HFFc6 (cell line): ENCODE measurements at regions not wholly inside any gene's neighbourhood (a gene's known extent, or its start where the extent isn't known, plus 50 kb on each side); places are given as distances from the start of the nearest gene placed in this dataset.

ENCODE experiments used
- DNase-seq: peaks from one replicate; pipeline ENCODE4 v3.0.0-alpha.2; 2018
- H3K27ac Mint-ChIP-seq: 2 replicates; pipeline ENCODE4 v1.8.0; 2020; ENCODE audit warnings: mild to moderate bottlenecking, mixed read lengths
- H3K27me3 Mint-ChIP-seq: 2 replicates; pipeline ENCODE4 v1.8.0; 2021; ENCODE audit warnings: mild to moderate bottlenecking, moderate library complexity, mixed read lengths; ENCODE audit not compliant: insufficient read depth
- H3K36me3 Mint-ChIP-seq: 2 replicates; pipeline ENCODE4 v1.8.0; 2021; ENCODE audit warnings: low read depth, mixed read lengths
- H3K4me1 Mint-ChIP-seq: 2 replicates; pipeline ENCODE4 v1.8.0; 2020; ENCODE audit warnings: low read depth, mixed read lengths
- H3K4me3 Mint-ChIP-seq: 2 replicates; pipeline ENCODE4 v1.8.0; 2020; ENCODE audit warnings: mild to moderate bottlenecking, moderate library complexity, mixed read lengths
- H3K9me3 Mint-ChIP-seq: 2 replicates; pipeline ENCODE4 v1.8.0; 2020; ENCODE audit warnings: mild to moderate bottlenecking, mixed read lengths
- CTCF ChIP-seq: fragments of 200-600 bp; sonication (generic); IDR thresholded peaks from 2 replicates; pipeline ENCODE4 v1.5.0; 2021; ENCODE audit warnings: antibody characterized with exemption, mild to moderate bottlenecking

- Mint-ChIP-seq H3K9me3 (peaks cover 4% of the 10 kb centered on the region; the same call in 1 of the 2 replicates), H3K36me3 (peaks cover 12% of the 10 kb centered on the region), H3K27me3 (no peaks in the 10 kb centered on the region), H3K4me1 (peaks cover 9% of the 10 kb centered on the region), H3K4me3 (no peak overlapping the region), H3K27ac (no peak overlapping the region)
- TF ChIP-seq CTCF: no peak
- peak; percentile 16 for DNase-seq
Measured at GRCh38 chr3:106542101-106542769, 673.4 kb upstream of the CBLB start.

GRCh38 chr3:106552351-106553043 lies 683.7 kb upstream of the CBLB start:
- Mint-ChIP-seq H3K27ac (no peak overlapping the region), H3K4me1 (no peaks in the 10 kb centered on the region), H3K36me3 (no peaks in the 10 kb centered on the region), H3K27me3 (no peaks in the 10 kb centered on the region), H3K9me3 (no peaks in the 10 kb centered on the region), H3K4me3 (no peak overlapping the region)
- DNase-seq: no peak
- TF ChIP-seq CTCF: no peak

- Mint-ChIP-seq H3K4me1 (peaks cover 27% of the 10 kb centered on the region), H3K4me3 (peak overlapping the region; percentile 42), H3K27me3 (no peaks in the 10 kb centered on the region), H3K36me3 (no peaks in the 10 kb centered on the region), H3K9me3 (no peaks in the 10 kb centered on the region), H3K27ac (peak overlapping the region; percentile 74)
- DNase-seq: peak; percentile 78
- no peak for TF ChIP-seq CTCF
Measured at GRCh38 chr3:106560451-106560966, 691.7 kb upstream of the CBLB start.

- no peaks in the 10 kb centered on the region for H3K27me3 Mint-ChIP-seq
- no peaks in the 10 kb centered on the region for H3K9me3 Mint-ChIP-seq
- H3K4me3 Mint-ChIP-seq: no peak overlapping the region
- H3K27ac Mint-ChIP-seq: no peak overlapping the region
- no peaks in the 10 kb centered on the region for H3K36me3 Mint-ChIP-seq
- no peak for DNase-seq
- peaks cover 37% of the 10 kb centered on the region for H3K4me1 Mint-ChIP-seq
- peak; percentile 32; the same call in 1 of the 2 replicates for TF ChIP-seq CTCF
Measured at GRCh38 chr3:106566277-106566676, 697.5 kb upstream of the CBLB start.

GRCh38 chr3:106570426-106570825 lies 701.6 kb upstream of the CBLB start:
- Mint-ChIP-seq H3K4me3 (no peak overlapping the region), H3K9me3 (no peaks in the 10 kb centered on the region), H3K27me3 (no peaks in the 10 kb centered on the region; the same call in 1 of the 2 replicates), H3K27ac (no peak overlapping the region), H3K36me3 (no peaks in the 10 kb centered on the region), H3K4me1 (peaks cover 30% of the 10 kb centered on the region)
- TF ChIP-seq CTCF: no peak
- DNase-seq: no peak
